Mesendoderm (in vitro differentiated cells): ENCODE measurements at regions not wholly inside any gene's neighbourhood (a gene's known extent, or its start where the extent isn't known, plus 50 kb on each side); places are given as distances from the start of the nearest gene placed in this dataset.
A peak's percentile ranks its signal among the peaks of the same experiment; 100 is the strongest.

Experiments used
- DNase-seq: peaks from one replicate; pipeline ENCODE4 v3.0.0; 2013
- H2AK5ac ChIP-seq: 2 replicates; pipeline ENCODE4 v1.6.1; 2013; ENCODE audit warnings: low read length, inconsistent platforms
- H2BK120ac ChIP-seq: 2 replicates; pipeline ENCODE4 v1.6.1; 2013; ENCODE audit warnings: low read depth, mild to moderate bottlenecking, low read length, moderate library complexity, mixed read lengths
- H2BK15ac ChIP-seq: replicated peaks from 2 replicates; pipeline ENCODE4 v1.6.1; 2013; ENCODE audit warnings: low read depth, mild to moderate bottlenecking, moderate library complexity
- H2BK5ac ChIP-seq: 2 replicates; pipeline ENCODE4 v1.6.1; 2013; ENCODE audit warnings: low read length, inconsistent platforms
- H3K18ac ChIP-seq: 2 replicates; pipeline ENCODE4 v1.6.1; 2013; ENCODE audit warnings: mild to moderate bottlenecking, low read length, mixed read lengths
- H3K23ac ChIP-seq: one replicate; pipeline ENCODE4 v1.6.1; 2013; ENCODE audit warnings: low read length
- H3K27ac ChIP-seq: 2 replicates; pipeline ENCODE4 v1.5.1; 2013; ENCODE audit warnings: low read depth, mild to moderate bottlenecking, inconsistent platforms, low read length, moderate library complexity
- H3K27me3 ChIP-seq: 2 replicates; pipeline ENCODE4 v1.6.1; 2013; ENCODE audit warnings: low read length, control low read depth, mild to moderate bottlenecking, inconsistent platforms; ENCODE audit not compliant: insufficient read depth, poor library complexity
- H3K36me3 ChIP-seq: 2 replicates; pipeline ENCODE4 v1.6.1; 2013; ENCODE audit warnings: low read length, inconsistent platforms; ENCODE audit not compliant: control insufficient read depth, insufficient read depth
- H3K4ac ChIP-seq: one replicate; pipeline ENCODE4 v1.6.1; 2013; ENCODE audit warnings: low read depth, mild to moderate bottlenecking, low read length, moderate library complexity
- H3K4me1 ChIP-seq: 2 replicates; pipeline ENCODE4 v1.6.1; 2013; ENCODE audit warnings: low read depth, low read length, inconsistent platforms; ENCODE audit not compliant: control insufficient read depth
- H3K4me2 ChIP-seq: 2 replicates; pipeline ENCODE4 v1.6.1; 2013; ENCODE audit warnings: low read length
- H3K4me3 ChIP-seq: 2 replicates; pipeline ENCODE4 v1.5.1; 2013; ENCODE audit warnings: mild to moderate bottlenecking, low read length
- H3K56ac ChIP-seq: one replicate; pipeline ENCODE4 v1.6.1; 2013; ENCODE audit warnings: low read length
- H3K79me1 ChIP-seq: 2 replicates; pipeline ENCODE4 v1.6.1; 2013; ENCODE audit warnings: low read length, inconsistent platforms
- H3K79me2 ChIP-seq: 2 replicates; pipeline ENCODE4 v1.6.1; 2013; ENCODE audit warnings: mild to moderate bottlenecking, low read length; ENCODE audit not compliant: control insufficient read depth, insufficient read depth
- H3K9ac ChIP-seq: 2 replicates; pipeline ENCODE4 v1.6.1; 2013; ENCODE audit warnings: low read length, inconsistent platforms
- H4K5ac ChIP-seq: one replicate; pipeline ENCODE4 v1.6.1; 2013; ENCODE audit warnings: low read length
- H4K8ac ChIP-seq: one replicate; pipeline ENCODE4 v1.6.1; 2013; ENCODE audit warnings: low read depth, mild to moderate bottlenecking, control low read depth, low read length, moderate library complexity
- WGBS: extraction: QIAGEN DNeasy Blood & Tissue Kit; methylation state at CpG from one replicate; pipeline ENCODE4 v1.1.7; 2013; ENCODE audit warnings: low lambda C conversion rate, missing lambda C conversion rate; ENCODE audit not compliant: insufficient coverage; ENCODE audit errors: extremely low coverage; 5-methylcytosine and 5-hydroxymethylcytosine counted together

- Histone ChIP-seq H3K27ac (no peak overlapping the region), H2BK5ac (no peak overlapping the region), H4K5ac (no peak overlapping the region), H3K27me3 (no peaks in the 10 kb centered on the region), H3K18ac (no peak overlapping the region), H3K56ac (no peak overlapping the region), H4K8ac (no peak overlapping the region), H3K23ac (no peak overlapping the region), H3K4me2 (no peak overlapping the region), H3K4me3 (no peak overlapping the region), H2BK15ac (no peak overlapping the region), H3K4ac (no peak overlapping the region), H2BK120ac (no peak overlapping the region), H3K79me1 (no peaks in the 10 kb centered on the region), H2AK5ac (no peak overlapping the region), H3K9ac (no peak overlapping the region), H3K36me3 (no peaks in the 10 kb centered on the region), H3K4me1 (no peaks in the 10 kb centered on the region), H3K79me2 (no peaks in the 10 kb centered on the region)
- WGBS: no CpG with 5 or more reads among the region's 1 CpG
- no peak for DNase-seq
Observed at GRCh38 chr13:106961216-106961615, 393.3 kb upstream of the ARGLU1 start.

DNA sequence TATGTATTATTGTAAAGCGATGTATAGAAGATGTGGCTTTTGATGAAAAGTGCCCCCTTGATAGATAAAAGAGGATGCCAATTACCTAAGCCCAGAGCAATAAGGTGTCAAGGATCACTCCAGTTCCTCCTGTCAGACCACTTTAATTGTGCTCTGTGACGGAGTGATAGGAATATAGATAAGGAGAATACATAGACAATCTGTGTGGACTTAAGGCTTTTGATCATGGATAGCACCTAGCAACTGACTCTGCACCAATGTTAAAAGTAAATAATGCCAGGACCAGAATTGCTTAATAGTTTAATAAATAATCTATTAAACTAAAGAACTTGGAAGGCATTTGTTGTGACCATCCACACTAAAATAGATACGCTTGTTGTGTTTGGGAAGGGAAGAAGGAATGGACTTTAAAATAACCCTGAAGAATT lies 390.7 kb upstream of the ARGLU1 start:
- no peaks in the 10 kb centered on the region for H3K4me1 ChIP-seq
- H2AK5ac ChIP-seq: no peak overlapping the region
- no peaks in the 10 kb centered on the region for H3K36me3 ChIP-seq
- H2BK5ac ChIP-seq: no peak overlapping the region
- no peak overlapping the region for H4K8ac ChIP-seq
- H3K4me2 ChIP-seq: no peak overlapping the region
- no peak for DNase-seq
- no peak overlapping the region for H3K4me3 ChIP-seq
- no peak overlapping the region for H2BK120ac ChIP-seq
- H3K79me1 ChIP-seq: no peaks in the 10 kb centered on the region
- no peak overlapping the region for H3K56ac ChIP-seq
- no CpG with 5 or more reads among the region's 3 CpGs for WGBS
- H3K27ac ChIP-seq: no peak overlapping the region
- H3K4ac ChIP-seq: no peak overlapping the region
- H3K79me2 ChIP-seq: no peaks in the 10 kb centered on the region
- H2BK15ac ChIP-seq: no peak overlapping the region
- no peak overlapping the region for H3K18ac ChIP-seq
- no peak overlapping the region for H3K23ac ChIP-seq
- H4K5ac ChIP-seq: no peak overlapping the region
- H3K9ac ChIP-seq: no peak overlapping the region
- H3K27me3 ChIP-seq: no peaks in the 10 kb centered on the region

DNA sequence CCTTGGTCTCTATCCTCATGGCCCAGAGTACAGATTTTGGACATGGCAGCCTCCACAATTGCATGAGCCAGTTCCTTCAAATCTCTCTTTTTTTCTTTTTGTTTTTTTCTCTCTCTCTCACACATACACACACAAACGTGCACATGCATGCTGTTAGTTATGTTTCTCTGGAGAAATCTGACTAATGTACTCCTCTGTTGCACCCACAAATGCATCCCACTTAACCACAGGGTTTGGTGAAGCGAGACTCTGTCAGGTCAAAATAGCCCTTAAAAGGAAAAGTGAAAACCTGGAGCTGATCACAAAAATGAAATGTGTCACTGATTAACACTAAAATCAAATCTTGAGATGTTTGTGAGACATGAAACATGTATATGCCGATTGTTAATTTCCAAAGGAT lies 374.6 kb upstream of the ARGLU1 start:
- Histone ChIP-seq H3K4me2 (no peak overlapping the region), H2BK5ac (no peak overlapping the region), H3K27me3 (no peaks in the 10 kb centered on the region), H3K4me1 (no peaks in the 10 kb centered on the region), H2AK5ac (no peak overlapping the region), H3K36me3 (no peaks in the 10 kb centered on the region), H3K56ac (no peak overlapping the region), H4K5ac (no peak overlapping the region), H3K79me2 (no peaks in the 10 kb centered on the region), H4K8ac (no peak overlapping the region), H3K27ac (no peak overlapping the region), H3K23ac (no peak overlapping the region), H3K18ac (no peak overlapping the region), H3K9ac (no peak overlapping the region), H2BK120ac (no peak overlapping the region), H3K79me1 (no peaks in the 10 kb centered on the region), H3K4me3 (no peak overlapping the region), H2BK15ac (no peak overlapping the region), H3K4ac (no peak overlapping the region)
- no peak for DNase-seq
- WGBS: no CpG with 5 or more reads among the region's 3 CpGs

DNA sequence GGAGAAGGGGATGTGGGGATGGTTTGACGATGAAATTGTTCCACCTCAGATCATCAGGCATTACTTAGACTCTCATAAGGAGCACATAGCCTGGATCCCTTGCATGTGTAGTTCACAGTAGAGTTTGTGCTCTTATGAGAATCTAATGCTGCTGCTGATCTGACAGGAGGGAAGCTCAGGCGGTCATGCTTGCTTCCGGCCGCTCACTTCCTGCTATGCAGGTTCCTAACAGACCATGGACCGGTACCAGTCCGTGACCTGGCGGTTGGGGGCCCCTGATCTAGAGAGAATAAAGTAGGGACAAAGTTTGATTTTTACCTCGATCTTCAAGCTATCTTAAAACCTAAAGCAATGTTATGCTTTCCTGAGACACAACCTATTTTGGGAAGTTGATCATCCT lies 373.8 kb upstream of the ARGLU1 start:
- Histone ChIP-seq H3K9ac (no peak overlapping the region), H3K4ac (no peak overlapping the region), H3K36me3 (no peaks in the 10 kb centered on the region), H4K5ac (no peak overlapping the region), H3K79me1 (no peaks in the 10 kb centered on the region), H2AK5ac (no peak overlapping the region), H3K27ac (no peak overlapping the region), H3K4me2 (no peak overlapping the region), H2BK15ac (no peak overlapping the region), H3K56ac (no peak overlapping the region), H3K4me3 (no peak overlapping the region), H3K79me2 (no peaks in the 10 kb centered on the region), H3K4me1 (no peaks in the 10 kb centered on the region), H3K18ac (no peak overlapping the region), H2BK5ac (no peak overlapping the region), H3K27me3 (no peaks in the 10 kb centered on the region), H2BK120ac (no peak overlapping the region), H4K8ac (no peak overlapping the region), H3K23ac (no peak overlapping the region)
- no peak for DNase-seq
- WGBS: no CpG with 5 or more reads among the region's 8 CpGs

- no peak overlapping the region for H2BK15ac ChIP-seq
- no peak overlapping the region for H2BK5ac ChIP-seq
- no peak overlapping the region for H3K56ac ChIP-seq
- H3K79me2 ChIP-seq: no peaks in the 10 kb centered on the region
- no peak overlapping the region for H2BK120ac ChIP-seq
- no peaks in the 10 kb centered on the region for H3K79me1 ChIP-seq
- DNase-seq: no peak
- no CpG with 5 or more reads among the region's 1 CpG for WGBS
- no peak overlapping the region for H3K23ac ChIP-seq
- H3K4ac ChIP-seq: no peak overlapping the region
- H3K4me2 ChIP-seq: no peak overlapping the region
- H3K18ac ChIP-seq: no peak overlapping the region
- H3K27me3 ChIP-seq: no peaks in the 10 kb centered on the region
- no peak overlapping the region for H2AK5ac ChIP-seq
- H3K36me3 ChIP-seq: no peaks in the 10 kb centered on the region
- no peak overlapping the region for H3K4me3 ChIP-seq
- H4K5ac ChIP-seq: no peak overlapping the region
- H3K4me1 ChIP-seq: no peaks in the 10 kb centered on the region
- H3K27ac ChIP-seq: no peak overlapping the region
- H3K9ac ChIP-seq: no peak overlapping the region
- H4K8ac ChIP-seq: no peak overlapping the region
Observed at GRCh38 chr13:106927421-106927820, 359.5 kb upstream of the ARGLU1 start.

- no peak overlapping the region for H3K18ac ChIP-seq
Observed at GRCh38 chr13:106922384-106922783, 354.4 kb upstream of the ARGLU1 start.

More at GRCh38 chr13:106922384-106922783, 354.4 kb upstream of the ARGLU1 start:
- Histone ChIP-seq H2BK5ac (no peak overlapping the region), H3K23ac (no peak overlapping the region), H3K79me1 (no peaks in the 10 kb centered on the region), H3K27me3 (no peaks in the 10 kb centered on the region), H3K4me2 (no peak overlapping the region), H3K4me3 (no peak overlapping the region), H4K5ac (no peak overlapping the region), H2AK5ac (no peak overlapping the region), H3K4me1 (no peaks in the 10 kb centered on the region), H3K27ac (no peak overlapping the region), H3K56ac (peak overlapping the region; percentile 42), H3K79me2 (no peaks in the 10 kb centered on the region), H3K4ac (no peak overlapping the region), H2BK120ac (no peak overlapping the region), H3K9ac (no peak overlapping the region), H4K8ac (no peak overlapping the region), H2BK15ac (no peak overlapping the region), H3K36me3 (no peaks in the 10 kb centered on the region)
- WGBS: 100% methylated on average over 3 of the region's 6 CpGs
- DNase-seq: no peak
